ENCODE measurements at regions not wholly inside any gene's neighbourhood (a gene's known extent, or its start where the extent isn't known, plus 50 kb on each side); places are given as distances from the start of the nearest gene placed in this dataset.

DNA sequence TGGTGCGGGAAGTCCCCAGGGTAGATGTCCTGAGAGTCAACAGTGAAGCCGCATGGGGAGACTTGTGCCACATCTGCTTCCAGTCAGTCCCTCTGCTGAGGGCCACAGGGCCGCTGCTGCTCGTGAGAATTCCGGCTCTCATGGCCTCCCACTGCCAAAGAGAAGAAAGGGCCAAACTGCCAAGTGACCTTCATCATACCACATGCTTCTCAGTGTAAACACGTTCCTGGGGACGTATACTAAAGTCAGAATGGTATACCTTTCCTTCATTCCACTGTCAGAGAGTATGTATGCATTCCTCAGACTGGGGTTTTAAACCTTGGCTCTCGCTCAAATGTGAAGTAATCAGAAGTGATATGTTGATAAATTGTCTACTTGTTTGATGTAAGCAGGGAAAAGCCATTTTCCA is 52.8 kb upstream of the SEC61G start:
- no peak for TF ChIP-seq POLR2A (IDR thresholded peaks at IDR 0.05)
- TF ChIP-seq CTCF (IDR thresholded peaks at IDR 0.05) = no peak
